GM19025 (cell line): ENCODE measurements at regions not wholly inside any gene's neighbourhood (a gene's known extent, or its start where the extent isn't known, plus 50 kb on each side); places are given as distances from the start of the nearest gene placed in this dataset.

Source experiments
- ATAC-seq: cut with Tn5 transposase; IDR thresholded peaks from one replicate; pipeline ENCODE4 v1.9.1; 2021; ENCODE audit warnings: mild to moderate bottlenecking, low read depth, moderate library complexity; ENCODE audit not compliant: unreplicated experiment

DNA sequence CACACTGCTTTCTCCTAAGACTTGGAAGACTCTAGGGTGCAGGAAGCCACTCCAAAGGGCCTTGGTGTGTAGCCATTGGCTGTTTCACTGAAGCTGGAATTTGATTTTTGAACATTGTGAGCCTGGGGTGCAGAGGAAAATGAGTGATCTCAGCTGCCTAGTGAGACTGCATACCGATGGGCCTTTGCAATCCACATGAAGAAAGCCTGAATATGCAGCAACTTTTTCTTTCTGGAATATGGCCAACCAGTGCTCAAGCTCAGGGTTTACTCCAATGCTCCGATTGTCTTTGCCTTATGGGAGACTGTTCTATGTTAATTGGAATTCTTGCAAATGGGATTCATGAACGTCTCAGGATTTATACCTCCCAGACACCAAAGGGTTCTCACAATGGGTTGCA is 242.6 kb downstream of the DOK5 start:
- no peak for ATAC-seq

- ATAC-seq = no peak
Measured at GRCh38 chr20:54716790-54717189, 241.4 kb downstream of the DOK5 start.

DNA sequence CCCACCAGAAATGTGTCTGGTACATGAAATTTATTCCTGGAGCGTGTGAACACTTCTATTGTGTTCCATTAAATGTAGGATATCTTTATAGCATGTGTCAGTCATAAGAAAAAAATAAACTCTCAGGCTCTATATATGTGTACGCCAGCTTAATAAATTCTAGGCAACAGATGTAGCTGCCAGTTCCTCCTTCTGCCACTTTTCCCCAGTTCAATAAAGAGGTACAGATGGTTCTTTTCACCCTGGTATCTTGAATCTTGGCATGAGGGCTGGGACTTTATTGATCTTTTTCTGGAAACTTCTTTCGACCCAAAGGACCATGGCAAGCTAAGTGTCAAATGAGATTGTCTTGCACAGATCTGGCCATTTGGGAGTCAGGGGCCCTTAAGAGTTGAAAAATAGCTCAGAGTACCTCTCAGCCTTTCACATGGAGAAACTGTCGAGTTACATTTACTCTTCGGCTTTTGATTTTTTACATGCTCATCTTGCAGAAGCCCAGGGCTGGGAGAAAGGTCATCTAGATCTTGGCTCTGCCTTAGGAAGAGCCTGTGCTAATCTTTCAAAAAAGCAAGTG is 240.9 kb downstream of the DOK5 start:
- no peak for ATAC-seq

- ATAC-seq = no peak
Measured at GRCh38 chr20:54714817-54715216, 239.4 kb downstream of the DOK5 start.

DNA sequence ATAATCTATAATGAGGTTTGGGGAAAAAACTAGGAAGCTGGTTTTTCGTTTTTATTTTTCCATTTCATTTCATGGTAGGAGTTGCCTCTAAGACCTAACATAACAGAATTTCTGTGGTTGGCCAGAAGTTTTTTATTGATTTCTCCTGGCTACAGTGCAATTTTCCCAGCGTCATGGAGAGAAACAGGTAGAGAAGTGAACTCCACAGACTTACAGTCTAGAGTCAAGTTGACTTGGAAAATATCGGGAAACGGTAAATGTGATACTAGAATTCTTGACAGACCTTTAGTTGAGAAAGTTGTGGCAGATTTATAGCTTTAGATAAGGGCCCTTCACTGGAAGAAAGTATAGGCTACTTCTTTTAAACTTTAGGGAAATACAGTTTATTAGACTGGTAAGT is 238.3 kb downstream of the DOK5 start:
- ATAC-seq = no peak

GRCh38 chr20:54711071-54711470 is 235.7 kb downstream of the DOK5 start:
- ATAC-seq = no peak

DNA sequence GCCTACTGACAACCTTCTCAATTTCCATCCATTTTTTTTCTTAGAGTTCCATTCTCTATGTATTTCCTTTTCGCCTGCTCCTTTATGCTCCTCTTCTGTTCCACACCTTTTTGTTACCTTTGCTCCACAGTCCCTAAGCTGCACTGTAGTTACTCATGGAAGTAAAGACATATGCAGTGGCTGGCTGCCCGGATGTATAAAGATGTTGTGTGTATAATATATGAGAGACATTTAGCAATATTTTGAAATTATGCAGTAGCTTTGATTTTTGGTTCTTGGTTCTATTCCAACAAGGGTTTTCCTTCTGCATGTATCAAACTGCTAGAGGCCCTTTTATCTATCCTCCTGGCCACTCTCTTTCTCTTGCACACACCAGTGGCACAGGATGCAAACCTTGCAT is 234.9 kb downstream of the DOK5 start:
- ATAC-seq = no peak

GRCh38 chr20:54708229-54708628 is 232.8 kb downstream of the DOK5 start:
- no peak for ATAC-seq

DNA sequence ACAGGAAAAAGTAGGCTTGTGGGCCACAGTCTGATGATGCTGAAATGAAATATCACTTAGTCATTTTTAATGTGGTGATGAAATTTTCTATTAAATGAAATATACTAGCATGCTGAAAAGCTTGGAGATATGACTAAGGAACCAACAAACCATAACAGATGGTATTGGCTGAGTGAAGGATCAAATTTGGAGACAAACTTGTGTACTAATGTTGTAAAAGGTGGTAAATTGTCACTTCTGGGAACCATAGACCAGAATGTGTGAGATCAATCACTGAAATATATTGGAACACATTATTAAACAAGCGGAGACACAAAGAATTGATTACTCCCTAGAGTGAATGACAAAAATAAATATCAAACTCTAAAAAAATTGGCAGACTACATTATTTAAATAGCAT is 232.4 kb downstream of the DOK5 start:
- no peak for ATAC-seq

DNA sequence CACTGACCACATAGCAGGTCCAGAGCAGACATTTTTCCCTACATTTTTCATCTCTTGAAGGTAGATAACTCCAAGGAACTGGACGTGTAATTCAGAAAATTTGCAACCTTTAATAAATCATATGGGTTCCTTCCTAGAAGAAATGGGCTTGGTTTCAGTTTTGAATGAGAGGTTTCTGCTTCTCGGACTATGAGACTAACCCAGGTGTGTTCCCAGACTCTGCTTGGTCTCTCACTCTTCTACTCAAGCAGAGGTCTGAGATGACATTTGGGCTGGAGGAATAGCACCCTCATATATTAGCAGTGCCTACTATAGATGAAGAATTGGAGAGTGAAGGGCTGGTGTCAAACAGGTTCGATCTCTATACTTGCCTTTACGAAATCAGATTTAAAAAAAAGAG is 231.2 kb downstream of the DOK5 start:
- ATAC-seq = no peak

DNA sequence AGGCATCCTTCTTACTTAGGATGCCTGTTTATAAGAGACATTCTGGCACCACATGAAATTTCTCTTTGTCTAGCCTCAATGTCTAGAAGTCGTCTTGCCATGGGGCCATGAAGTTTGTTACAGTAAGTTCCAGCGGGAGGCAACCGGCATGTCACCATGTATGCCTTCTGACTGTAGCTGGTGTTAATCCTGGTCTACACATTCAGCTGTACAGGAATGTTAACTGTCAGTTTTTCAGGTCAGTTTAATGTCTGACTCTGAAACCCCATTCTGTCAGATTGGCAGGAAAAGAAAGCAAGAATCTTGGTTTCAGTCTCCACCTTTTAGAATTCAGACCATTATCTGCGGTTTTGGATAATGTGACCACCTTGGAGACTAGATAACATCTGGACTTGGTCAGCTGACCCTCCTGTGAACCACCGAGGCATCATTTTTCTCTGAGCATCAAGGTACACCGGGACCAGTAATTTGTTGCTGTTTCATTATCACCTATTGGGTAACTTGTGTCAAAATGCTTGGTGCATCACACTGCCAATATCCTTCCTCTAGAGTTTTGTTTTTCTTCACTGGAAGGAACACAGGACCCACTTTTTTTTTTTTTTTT is 228.7 kb downstream of the DOK5 start:
- no peak for ATAC-seq
